WTC11 (cell line): ENCODE measurements at regions not wholly inside any gene's neighbourhood (a gene's known extent, or its start where the extent isn't known, plus 50 kb on each side); places are given as distances from the start of the nearest gene placed in this dataset.

Source experiments
- ATAC-seq: fragments of 200-7000 bp; cut with Tn5 transposase; 2 replicates; pipeline ENCODE4 v1.10.0; 2021; ENCODE audit warnings: mild to moderate bottlenecking, moderate library complexity
- CTCF ChIA-PET: fragments of 300-600 bp; sonication (Branson Sonifier 250); formaldehyde crosslinking; loops from one replicate; lab custom pipeline; 2021; ENCODE audit warnings: antibody characterized with exemption; lab: Charles Lee
- POLR2A ChIA-PET: fragments of 350-600 bp; sonication (Branson Sonifier 250); formaldehyde crosslinking; loops from one replicate; lab custom pipeline; 2021; ENCODE audit warnings: antibody characterized with exemption; lab: Charles Lee
- DNase-seq: peaks from one replicate; pipeline ENCODE4 v3.0.0; 2021; ENCODE audit warnings: low spot score
- H3K27ac Mint-ChIP-seq: 2 replicates; pipeline ENCODE4 v1.8.0; 2021; ENCODE audit warnings: mixed read lengths
- H3K27me3 Mint-ChIP-seq: 2 replicates; pipeline ENCODE4 v1.8.0; 2021; ENCODE audit warnings: low read depth, mild to moderate bottlenecking, moderate library complexity, mixed read lengths
- H3K36me3 Mint-ChIP-seq: 2 replicates; pipeline ENCODE4 v1.8.0; 2021; ENCODE audit warnings: mixed read lengths
- H3K4me1 Mint-ChIP-seq: 2 replicates; pipeline ENCODE4 v1.8.0; 2022; ENCODE audit warnings: mixed read lengths
- H3K4me3 Mint-ChIP-seq: 2 replicates; pipeline ENCODE4 v1.8.0; 2021; ENCODE audit warnings: mild to moderate bottlenecking, moderate library complexity, mixed read lengths
- H3K9me3 Mint-ChIP-seq: 2 replicates; pipeline ENCODE4 v1.8.0; 2021; ENCODE audit warnings: mixed read lengths
- ATF2 ChIP-seq: sonication (generic); formaldehyde crosslinking; IDR thresholded peaks from 2 replicates; pipeline ENCODE4 v1.8.1; 2022; ENCODE audit warnings: low read depth, missing genetic modification reagents, borderline replicate concordance
- CDX4 ChIP-seq: fragments of 250-450 bp; sonication (Bioruptor Pico); IDR thresholded peaks from 2 replicates; pipeline ENCODE4 v1.9.0; 2021; ENCODE audit warnings: moderate library complexity, mild to moderate bottlenecking, inconsistent platforms, borderline replicate concordance
- ETV6 ChIP-seq: sonication (generic); formaldehyde crosslinking; IDR thresholded peaks from 2 replicates; pipeline ENCODE4 v1.8.1; 2022; ENCODE audit warnings: mild to moderate bottlenecking, missing genetic modification reagents
- FOXJ3 ChIP-seq: sonication (generic); formaldehyde crosslinking; IDR thresholded peaks from 2 replicates; pipeline ENCODE4 v1.9.0; 2021; ENCODE audit warnings: missing genetic modification reagents, mild to moderate bottlenecking, borderline replicate concordance
- FOXK1 ChIP-seq: sonication (generic); formaldehyde crosslinking; IDR thresholded peaks from 2 replicates; pipeline ENCODE4 v1.8.0; 2022; ENCODE audit warnings: mild to moderate bottlenecking, moderate library complexity, missing genetic modification reagents
- FOXP4 ChIP-seq: sonication (generic); formaldehyde crosslinking; IDR thresholded peaks from 2 replicates; pipeline ENCODE4 v1.8.0; 2022; ENCODE audit warnings: mild to moderate bottlenecking, missing genetic modification reagents
- HMGXB4 ChIP-seq: sonication (generic); formaldehyde crosslinking; IDR thresholded peaks from 2 replicates; pipeline ENCODE4 v1.8.1; 2023; ENCODE audit warnings: mild to moderate bottlenecking, moderate library complexity, missing genetic modification reagents
- IRF1 ChIP-seq: sonication (generic); formaldehyde crosslinking; IDR thresholded peaks from 2 replicates; pipeline ENCODE4 v1.8.0; 2023; ENCODE audit warnings: missing genetic modification reagents
- JAZF1 ChIP-seq: fragments of 250-450 bp; sonication (Bioruptor Pico); IDR thresholded peaks from 2 replicates; pipeline ENCODE4 v1.9.0; 2021; ENCODE audit warnings: moderate library complexity, mild to moderate bottlenecking, inconsistent platforms
- NFYB ChIP-seq: sonication (generic); formaldehyde crosslinking; conservative IDR thresholded peaks from 2 replicates; pipeline ENCODE4 v1.8.0; 2022; ENCODE audit warnings: low read depth, missing genetic modification reagents
- NR1H2 ChIP-seq: sonication (generic); formaldehyde crosslinking; IDR thresholded peaks from 2 replicates; pipeline ENCODE4 v1.9.0; 2021; ENCODE audit warnings: mild to moderate bottlenecking, moderate library complexity, missing genetic modification reagents
- SMAD4 ChIP-seq: sonication (generic); formaldehyde crosslinking; IDR thresholded peaks from 2 replicates; pipeline ENCODE4 v1.8.0; 2022; ENCODE audit warnings: mild to moderate bottlenecking, missing genetic modification reagents
- TEAD1 ChIP-seq: sonication (generic); formaldehyde crosslinking; IDR thresholded peaks from 2 replicates; pipeline ENCODE4 v1.8.0; 2022; ENCODE audit warnings: mild to moderate bottlenecking, missing genetic modification reagents
- ZNF121 ChIP-seq: sonication (generic); formaldehyde crosslinking; IDR thresholded peaks from 2 replicates; pipeline ENCODE4 v1.8.0; 2023; ENCODE audit warnings: missing genetic modification reagents
- TF ChIP-seq, protein P1 (sequence below): sonication (generic); formaldehyde crosslinking; IDR thresholded peaks from 2 replicates; pipeline ENCODE4 v1.8.1; 2023; ENCODE audit warnings: mild to moderate bottlenecking, missing genetic modification reagents, borderline replicate concordance
- TF ChIP-seq, protein P2 (sequence below): sonication (generic); formaldehyde crosslinking; IDR thresholded peaks from 2 replicates; pipeline ENCODE4 v1.8.0; 2022; ENCODE audit warnings: mild to moderate bottlenecking, missing genetic modification reagents
- TF ChIP-seq, protein P3 (sequence below): sonication (generic); formaldehyde crosslinking; IDR thresholded peaks from 2 replicates; pipeline ENCODE4 v1.8.0; 2022; ENCODE audit warnings: missing genetic modification reagents

GRCh38 chr13:22648320-22648801 is 532.4 kb upstream of the SGCG start:
- no peaks in the 10 kb centered on the region for H3K27me3 Mint-ChIP-seq
- no peak overlapping the region for H3K4me3 Mint-ChIP-seq
- no peak overlapping the region for H3K27ac Mint-ChIP-seq
- ATAC-seq: peak; percentile 85
- POLR2A ChIA-PET: no interaction called here
- peak; percentile 19 for DNase-seq
- 0 out of 2 replicates have a peak, but pooled peaks cover 4% of the 10 kb centered on the region for H3K9me3 Mint-ChIP-seq
- H3K4me1 Mint-ChIP-seq: peaks cover 8% of the 10 kb centered on the region
- CTCF ChIA-PET: interaction anchor here (1.0 kb wide), 1 partner anchor 16 kb away, joined by 3 read pairs; no protein-coding TSS in a partner anchor
- TF ChIP-seq FOXP4 (CRISPR knock-in tag): no peak
- TF ChIP-seq, protein P1, sequence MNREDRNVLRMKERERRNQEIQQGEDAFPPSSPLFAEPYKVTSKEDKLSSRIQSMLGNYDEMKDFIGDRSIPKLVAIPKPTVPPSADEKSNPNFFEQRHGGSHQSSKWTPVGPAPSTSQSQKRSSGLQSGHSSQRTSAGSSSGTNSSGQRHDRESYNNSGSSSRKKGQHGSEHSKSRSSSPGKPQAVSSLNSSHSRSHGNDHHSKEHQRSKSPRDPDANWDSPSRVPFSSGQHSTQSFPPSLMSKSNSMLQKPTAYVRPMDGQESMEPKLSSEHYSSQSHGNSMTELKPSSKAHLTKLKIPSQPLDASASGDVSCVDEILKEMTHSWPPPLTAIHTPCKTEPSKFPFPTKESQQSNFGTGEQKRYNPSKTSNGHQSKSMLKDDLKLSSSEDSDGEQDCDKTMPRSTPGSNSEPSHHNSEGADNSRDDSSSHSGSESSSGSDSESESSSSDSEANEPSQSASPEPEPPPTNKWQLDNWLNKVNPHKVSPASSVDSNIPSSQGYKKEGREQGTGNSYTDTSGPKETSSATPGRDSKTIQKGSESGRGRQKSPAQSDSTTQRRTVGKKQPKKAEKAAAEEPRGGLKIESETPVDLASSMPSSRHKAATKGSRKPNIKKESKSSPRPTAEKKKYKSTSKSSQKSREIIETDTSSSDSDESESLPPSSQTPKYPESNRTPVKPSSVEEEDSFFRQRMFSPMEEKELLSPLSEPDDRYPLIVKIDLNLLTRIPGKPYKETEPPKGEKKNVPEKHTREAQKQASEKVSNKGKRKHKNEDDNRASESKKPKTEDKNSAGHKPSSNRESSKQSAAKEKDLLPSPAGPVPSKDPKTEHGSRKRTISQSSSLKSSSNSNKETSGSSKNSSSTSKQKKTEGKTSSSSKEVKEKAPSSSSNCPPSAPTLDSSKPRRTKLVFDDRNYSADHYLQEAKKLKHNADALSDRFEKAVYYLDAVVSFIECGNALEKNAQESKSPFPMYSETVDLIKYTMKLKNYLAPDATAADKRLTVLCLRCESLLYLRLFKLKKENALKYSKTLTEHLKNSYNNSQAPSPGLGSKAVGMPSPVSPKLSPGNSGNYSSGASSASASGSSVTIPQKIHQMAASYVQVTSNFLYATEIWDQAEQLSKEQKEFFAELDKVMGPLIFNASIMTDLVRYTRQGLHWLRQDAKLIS (CRISPR knock-in tag): no peak
- TF ChIP-seq NR1H2 (CRISPR knock-in tag): no peak
- no peak for TF ChIP-seq IRF1
- TF ChIP-seq SMAD4 (CRISPR knock-in tag): no peak
- no peak for TF ChIP-seq HMGXB4 (CRISPR knock-in tag)
- no peak for TF ChIP-seq ZNF121 (CRISPR knock-in tag)
- no peak for TF ChIP-seq NFYB (CRISPR knock-in tag)
- TF ChIP-seq, protein P2, sequence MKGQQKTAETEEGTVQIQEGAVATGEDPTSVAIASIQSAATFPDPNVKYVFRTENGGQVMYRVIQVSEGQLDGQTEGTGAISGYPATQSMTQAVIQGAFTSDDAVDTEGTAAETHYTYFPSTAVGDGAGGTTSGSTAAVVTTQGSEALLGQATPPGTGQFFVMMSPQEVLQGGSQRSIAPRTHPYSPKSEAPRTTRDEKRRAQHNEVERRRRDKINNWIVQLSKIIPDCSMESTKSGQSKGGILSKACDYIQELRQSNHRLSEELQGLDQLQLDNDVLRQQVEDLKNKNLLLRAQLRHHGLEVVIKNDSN (CRISPR knock-in tag): no peak
- H3K36me3 Mint-ChIP-seq: no peaks in the 10 kb centered on the region

DNA sequence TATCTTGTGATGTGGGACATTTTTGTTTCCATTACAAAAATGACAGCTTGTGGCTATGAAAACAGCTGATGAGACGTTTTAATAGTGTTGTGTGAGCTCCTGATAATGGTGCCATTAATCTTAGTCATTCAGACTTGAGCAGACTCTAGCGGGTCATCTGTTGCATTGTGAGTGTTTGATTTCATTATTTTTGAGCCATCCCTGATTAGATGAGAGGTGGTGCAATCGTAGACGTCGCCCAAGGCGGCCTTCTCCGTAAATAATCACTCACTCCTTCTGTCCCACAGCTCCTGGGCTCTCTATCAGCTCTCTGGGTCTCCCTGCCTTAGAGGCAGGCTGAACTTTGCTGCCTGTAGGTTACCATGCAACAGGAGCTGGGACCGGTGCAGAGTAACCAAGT is 528.0 kb upstream of the SGCG start:
- Mint-ChIP-seq H3K4me1 (peaks cover 8% of the 10 kb centered on the region), H3K36me3 (no peaks in the 10 kb centered on the region), H3K27me3 (no peaks in the 10 kb centered on the region; the same call in 1 of the 2 replicates), H3K4me3 (no peak overlapping the region), H3K9me3 (no peaks in the 10 kb centered on the region), H3K27ac (no peak overlapping the region)
- POLR2A ChIA-PET: no interaction called here
- ATAC-seq (no peak), DNase-seq (no peak)
- CTCF ChIA-PET: no interaction called here
- TF ChIP-seq CDX4 (no peak), FOXJ3 (CRISPR knock-in tag) (no peak), ETV6 (no peak), ATF2 (CRISPR knock-in tag) (no peak), JAZF1 (no peak), TEAD1 (CRISPR knock-in tag) (no peak), FOXK1 (CRISPR knock-in tag) (no peak)
- TF ChIP-seq, protein P3, sequence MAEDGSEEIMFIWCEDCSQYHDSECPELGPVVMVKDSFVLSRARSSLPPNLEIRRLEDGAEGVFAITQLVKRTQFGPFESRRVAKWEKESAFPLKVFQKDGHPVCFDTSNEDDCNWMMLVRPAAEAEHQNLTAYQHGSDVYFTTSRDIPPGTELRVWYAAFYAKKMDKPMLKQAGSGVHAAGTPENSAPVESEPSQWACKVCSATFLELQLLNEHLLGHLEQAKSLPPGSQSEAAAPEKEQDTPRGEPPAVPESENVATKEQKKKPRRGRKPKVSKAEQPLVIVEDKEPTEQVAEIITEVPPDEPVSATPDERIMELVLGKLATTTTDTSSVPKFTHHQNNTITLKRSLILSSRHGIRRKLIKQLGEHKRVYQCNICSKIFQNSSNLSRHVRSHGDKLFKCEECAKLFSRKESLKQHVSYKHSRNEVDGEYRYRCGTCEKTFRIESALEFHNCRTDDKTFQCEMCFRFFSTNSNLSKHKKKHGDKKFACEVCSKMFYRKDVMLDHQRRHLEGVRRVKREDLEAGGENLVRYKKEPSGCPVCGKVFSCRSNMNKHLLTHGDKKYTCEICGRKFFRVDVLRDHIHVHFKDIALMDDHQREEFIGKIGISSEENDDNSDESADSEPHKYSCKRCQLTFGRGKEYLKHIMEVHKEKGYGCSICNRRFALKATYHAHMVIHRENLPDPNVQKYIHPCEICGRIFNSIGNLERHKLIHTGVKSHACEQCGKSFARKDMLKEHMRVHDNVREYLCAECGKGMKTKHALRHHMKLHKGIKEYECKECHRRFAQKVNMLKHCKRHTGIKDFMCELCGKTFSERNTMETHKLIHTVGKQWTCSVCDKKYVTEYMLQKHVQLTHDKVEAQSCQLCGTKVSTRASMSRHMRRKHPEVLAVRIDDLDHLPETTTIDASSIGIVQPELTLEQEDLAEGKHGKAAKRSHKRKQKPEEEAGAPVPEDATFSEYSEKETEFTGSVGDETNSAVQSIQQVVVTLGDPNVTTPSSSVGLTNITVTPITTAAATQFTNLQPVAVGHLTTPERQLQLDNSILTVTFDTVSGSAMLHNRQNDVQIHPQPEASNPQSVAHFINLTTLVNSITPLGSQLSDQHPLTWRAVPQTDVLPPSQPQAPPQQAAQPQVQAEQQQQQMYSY (CRISPR knock-in tag): no peak
- TF ChIP-seq, protein P2 (CRISPR knock-in tag): no peak
